DOHH2 (cell line): ENCODE measurements at regions not wholly inside any gene's neighbourhood (a gene's known extent, or its start where the extent isn't known, plus 50 kb on each side); places are given as distances from the start of the nearest gene placed in this dataset.

ENCODE experiments used
- H3F3A ChIP-seq: fragments of 200-600 bp; sonication (generic), shearing (Covaris generic); 2 replicates; pipeline ENCODE4 v1.6.0; 2016; ENCODE audit warnings: antibody characterized with exemption, mild to moderate bottlenecking; ENCODE audit not compliant: control insufficient read depth, insufficient read depth
- H3K27ac ChIP-seq: fragments of 200-600 bp; sonication (generic); 2 replicates; pipeline ENCODE4 v1.5.1; 2014; ENCODE audit warnings: low read depth, mild to moderate bottlenecking, low read length, moderate library complexity
- H3K27me3 ChIP-seq: fragments of 200-600 bp; sonication (generic); 2 replicates; pipeline ENCODE4 v1.6.1; 2014; ENCODE audit warnings: mild to moderate bottlenecking, low read length, mixed read lengths; ENCODE audit not compliant: control insufficient read depth
- H3K36me3 ChIP-seq: fragments of 200-600 bp; sonication (generic); 2 replicates; pipeline ENCODE4 v1.6.1; 2014; ENCODE audit warnings: mild to moderate bottlenecking, low read length, moderate library complexity, mixed read lengths; ENCODE audit not compliant: control insufficient read depth
- H3K4me1 ChIP-seq: fragments of 200-600 bp; sonication (generic); 2 replicates; pipeline ENCODE4 v1.6.1; 2014; ENCODE audit warnings: mild to moderate bottlenecking, low read length, mixed read lengths; ENCODE audit not compliant: control insufficient read depth
- H3K4me2 ChIP-seq: fragments of 200-600 bp; sonication (generic); 2 replicates; pipeline ENCODE4 v1.6.0; 2014; ENCODE audit warnings: mild to moderate bottlenecking, low read length, moderate library complexity
- H3K4me3 ChIP-seq: fragments of 200-600 bp; sonication (generic); 2 replicates; pipeline ENCODE4 v1.5.1; 2014; ENCODE audit warnings: mild to moderate bottlenecking, low read length, mixed read lengths
- H3K79me2 ChIP-seq: fragments of 200-600 bp; sonication (generic); 2 replicates; pipeline ENCODE4 v1.6.1; 2014; ENCODE audit warnings: mild to moderate bottlenecking, low read length, mixed read lengths; ENCODE audit not compliant: control insufficient read depth
- H3K9me2 ChIP-seq: fragments of 200-600 bp; sonication (generic); replicated peaks from 2 replicates; pipeline ENCODE4 v1.6.1; 2014; ENCODE audit warnings: mild to moderate bottlenecking, low read length, mixed read lengths; ENCODE audit not compliant: control insufficient read depth
- H3K9me3 ChIP-seq: fragments of 200-600 bp; sonication (generic); 2 replicates; pipeline ENCODE4 v1.6.1; 2014; ENCODE audit warnings: antibody characterized with exemption, low read length, mixed read lengths; ENCODE audit not compliant: control insufficient read depth, insufficient read depth
- H4K20me1 ChIP-seq: fragments of 200-600 bp; sonication (generic); 2 replicates; pipeline ENCODE4 v1.6.0; 2014; ENCODE audit warnings: low read depth, mild to moderate bottlenecking, antibody characterized with exemption, low read length, moderate library complexity; ENCODE audit not compliant: control insufficient read depth, insufficient read depth
- EZH2phosphoT487 ChIP-seq: fragments of 200-600 bp; sonication (generic); IDR thresholded peaks from 2 replicates; pipeline ENCODE4 v1.6.1; 2017; ENCODE audit warnings: borderline replicate concordance, mild to moderate bottlenecking, antibody characterized with exemption, low read length, moderate library complexity, mixed read lengths
- TF ChIP-seq, protein P1 (sequence below): fragments of 200-600 bp; sonication (generic); IDR thresholded peaks from one replicate; pipeline ENCODE4 v1.5.1; 2014; ENCODE audit warnings: antibody characterized with exemption, mild to moderate bottlenecking, low read depth, low read length; ENCODE audit not compliant: poor library complexity, severe bottlenecking

GRCh38 chr3:117814975-117815374 lies 1105.4 kb downstream of the TUSC7 start:
- Histone ChIP-seq H3K27me3 (no peaks in the 10 kb centered on the region), H3K79me2 (no peaks in the 10 kb centered on the region), H3K4me3 (no peak overlapping the region), H4K20me1 (no peaks in the 10 kb centered on the region), H3K36me3 (no peaks in the 10 kb centered on the region), H3K27ac (no peak overlapping the region), H3F3A (no peaks in the 10 kb centered on the region), H3K4me1 (no peaks in the 10 kb centered on the region), H3K9me2 (no peaks in the 10 kb centered on the region), H3K9me3 (no peaks in the 10 kb centered on the region), H3K4me2 (no peak overlapping the region)
- no peak for TF ChIP-seq EZH2phosphoT487
- TF ChIP-seq, protein P1, sequence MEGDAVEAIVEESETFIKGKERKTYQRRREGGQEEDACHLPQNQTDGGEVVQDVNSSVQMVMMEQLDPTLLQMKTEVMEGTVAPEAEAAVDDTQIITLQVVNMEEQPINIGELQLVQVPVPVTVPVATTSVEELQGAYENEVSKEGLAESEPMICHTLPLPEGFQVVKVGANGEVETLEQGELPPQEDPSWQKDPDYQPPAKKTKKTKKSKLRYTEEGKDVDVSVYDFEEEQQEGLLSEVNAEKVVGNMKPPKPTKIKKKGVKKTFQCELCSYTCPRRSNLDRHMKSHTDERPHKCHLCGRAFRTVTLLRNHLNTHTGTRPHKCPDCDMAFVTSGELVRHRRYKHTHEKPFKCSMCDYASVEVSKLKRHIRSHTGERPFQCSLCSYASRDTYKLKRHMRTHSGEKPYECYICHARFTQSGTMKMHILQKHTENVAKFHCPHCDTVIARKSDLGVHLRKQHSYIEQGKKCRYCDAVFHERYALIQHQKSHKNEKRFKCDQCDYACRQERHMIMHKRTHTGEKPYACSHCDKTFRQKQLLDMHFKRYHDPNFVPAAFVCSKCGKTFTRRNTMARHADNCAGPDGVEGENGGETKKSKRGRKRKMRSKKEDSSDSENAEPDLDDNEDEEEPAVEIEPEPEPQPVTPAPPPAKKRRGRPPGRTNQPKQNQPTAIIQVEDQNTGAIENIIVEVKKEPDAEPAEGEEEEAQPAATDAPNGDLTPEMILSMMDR, result no peak

DNA sequence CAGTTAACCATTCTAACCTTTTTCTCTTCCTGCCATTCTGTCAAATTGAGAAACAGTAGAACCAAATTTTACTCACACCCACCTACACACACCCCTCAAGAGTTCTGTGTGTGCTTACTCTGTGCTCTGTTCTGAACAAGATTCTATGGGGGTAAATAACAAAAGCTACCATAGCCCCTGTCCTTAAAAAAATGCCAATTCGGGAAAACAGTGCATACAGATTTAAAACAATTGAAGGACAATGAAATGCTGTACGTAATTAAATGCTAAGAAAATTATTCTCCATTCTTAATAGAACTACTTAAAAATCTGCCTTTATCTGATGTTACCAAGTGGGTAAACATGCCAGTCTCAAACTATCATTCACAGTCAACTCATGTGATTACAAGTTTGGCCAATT lies 1107.5 kb downstream of the TUSC7 start:
- no peaks in the 10 kb centered on the region for H3K79me2 ChIP-seq
- no peaks in the 10 kb centered on the region for H4K20me1 ChIP-seq
- H3K27me3 ChIP-seq, result no peaks in the 10 kb centered on the region
- H3K9me2 ChIP-seq, result no peaks in the 10 kb centered on the region
- H3K36me3 ChIP-seq, result no peaks in the 10 kb centered on the region
- no peaks in the 10 kb centered on the region for H3K4me1 ChIP-seq
- H3K4me2 ChIP-seq, result no peak overlapping the region
- TF ChIP-seq, protein P1, result no peak
- TF ChIP-seq EZH2phosphoT487, result no peak
- H3K27ac ChIP-seq, result no peak overlapping the region
- H3F3A ChIP-seq, result no peaks in the 10 kb centered on the region
- H3K9me3 ChIP-seq, result no peaks in the 10 kb centered on the region
- no peak overlapping the region for H3K4me3 ChIP-seq

DNA sequence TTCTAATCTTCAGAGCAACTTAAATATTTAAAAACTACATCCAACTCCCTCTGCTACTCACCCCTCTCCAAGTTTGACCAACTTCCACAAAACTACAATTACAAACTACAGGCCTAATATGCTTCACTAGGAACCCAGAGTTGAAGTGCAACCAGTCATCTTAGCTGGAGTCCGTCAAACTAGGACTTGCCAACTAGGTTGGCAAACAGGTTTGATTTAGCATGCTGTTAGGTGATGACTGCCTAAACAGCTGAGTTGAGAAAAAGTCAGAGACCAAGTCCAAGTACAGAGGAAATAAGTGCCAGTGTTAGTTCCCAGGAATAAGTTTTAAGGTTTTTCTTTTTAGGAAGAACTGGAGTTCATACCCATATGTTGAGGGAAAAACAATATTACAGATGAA lies 1109.0 kb downstream of the TUSC7 start:
- H3K36me3 ChIP-seq, result no peaks in the 10 kb centered on the region
- no peak overlapping the region for H3K4me2 ChIP-seq
- H3K27me3 ChIP-seq, result no peaks in the 10 kb centered on the region
- no peaks in the 10 kb centered on the region for H3F3A ChIP-seq
- H3K9me2 ChIP-seq, result no peaks in the 10 kb centered on the region
- H4K20me1 ChIP-seq, result no peaks in the 10 kb centered on the region
- H3K9me3 ChIP-seq, result no peaks in the 10 kb centered on the region
- H3K4me3 ChIP-seq, result no peak overlapping the region
- H3K79me2 ChIP-seq, result no peaks in the 10 kb centered on the region
- no peak overlapping the region for H3K27ac ChIP-seq
- no peaks in the 10 kb centered on the region for H3K4me1 ChIP-seq
- TF ChIP-seq, protein P1, result no peak
- TF ChIP-seq EZH2phosphoT487, result no peak
